Keratinocyte (primary cell): ENCODE measurements at regions not wholly inside any gene's neighbourhood (a gene's known extent, or its start where the extent isn't known, plus 50 kb on each side); places are given as distances from the start of the nearest gene placed in this dataset.
"Not testable (repeated sequence)": the region's sequence is repeated elsewhere in the genome, so short reads cannot be mapped to it uniquely, and the experiment has no call there.

Experiments
- CTCF ChIP-seq, 3 experiments: IDR thresholded peaks in 1 of 3; conservative IDR thresholded peaks in 1 of 3; optimal IDR thresholded peaks in 1 of 3; 2 replicates in 2 of 3; 3 replicates in 1 of 3; pipeline versions ENCODE3 to v1.5.1; 2011; ENCODE audit warnings: low read length in 3 of 3, mild to moderate bottlenecking in 3 of 3, moderate library complexity in 2 of 3, control low read depth in 1 of 3, inconsistent platforms in 1 of 3; ENCODE audit not compliant: insufficient read depth in 2 of 3; ENCODE audit errors: extremely low read depth in 1 of 3
- EZH2 ChIP-seq: IDR thresholded peaks from one replicate; pipeline ENCODE4 v1.6.1; 2012; ENCODE audit warnings: inconsistent platforms, mild to moderate bottlenecking, low read length, moderate library complexity

GRCh38 chr10:46761471-46761870 lies 149.8 kb upstream of the PTPN20 start:
- not testable (repeated sequence) for TF ChIP-seq CTCF (optimal IDR thresholded peaks at IDR 0.05 in 1 of 3, IDR thresholded peaks at IDR 0.05 in 1 of 3, conservative IDR thresholded peaks at IDR 0.05 in 1 of 3; ENCODE audit: extremely low read depth in 1 of 3, insufficient read depth in 2 of 3, low read length in 3 of 3); EZH2
